B cell (primary cell): ENCODE measurements at regions not wholly inside any gene's neighbourhood (a gene's known extent, or its start where the extent isn't known, plus 50 kb on each side); places are given as distances from the start of the nearest gene placed in this dataset.

Source experiments
- ATAC-seq: fragments of 200-7000 bp; cut with Tn5 transposase; one replicate; pipeline ENCODE4 v1.10.0; 2021; ENCODE audit warnings: low read depth, mild to moderate bottlenecking, moderate number of reproducible peaks, moderate library complexity
- CTCF ChIA-PET: fragments of 350-600 bp; sonication (Branson Sonifier 250); formaldehyde crosslinking; loops from one replicate; lab custom pipeline; 2021; ENCODE audit warnings: antibody characterized with exemption, inconsistent platforms; lab: Charles Lee
- POLR2A ChIA-PET: fragments of 350-600 bp; sonication (Branson Sonifier 250); formaldehyde crosslinking; loops from one replicate; lab custom pipeline; 2021; ENCODE audit warnings: antibody characterized with exemption; lab: Charles Lee
- DNase-seq: peaks from one replicate; pipeline ENCODE4 v3.0.0; 2013
- H2AFZ ChIP-seq: 2 replicates; pipeline ENCODE4 v1.6.1; 2012; ENCODE audit warnings: mild to moderate bottlenecking, low read depth, low read length; ENCODE audit not compliant: insufficient read depth, poor library complexity, severe bottlenecking
- H3K27ac ChIP-seq, 2 donors: 1 replicate in 1 of 2; 2 replicates in 1 of 2; pipeline ENCODE4 v1.5.1; 2012 to 2013; ENCODE audit warnings: low read length in 2 of 2, mild to moderate bottlenecking in 2 of 2, moderate library complexity in 1 of 2
- H3K27me3 ChIP-seq, 4 experiments: fragments of 200-600 bp in 1 of 4; sonication (generic) in 1 of 4; replicated peaks in 1 of 4; 1 replicate in 2 of 4; 2 replicates in 2 of 4; pipeline versions ENCODE4 v1.6.1 to v1.7.0; 2013 to 2016; ENCODE audit warnings: low read length in 3 of 4, mild to moderate bottlenecking in 2 of 4, mixed read lengths in 1 of 4, moderate library complexity in 1 of 4; ENCODE audit not compliant: insufficient read depth in 4 of 4, control insufficient read depth in 3 of 4; ENCODE audit errors: control extremely low read depth in 1 of 4
- H3K36me3 ChIP-seq, 2 experiments: replicated peaks in 1 of 2; 1 replicate in 1 of 2; 2 replicates in 1 of 2; pipeline versions ENCODE4 v1.6.1 to v1.7.1; 2013; ENCODE audit warnings: low read length in 1 of 2; ENCODE audit not compliant: insufficient read depth in 2 of 2, control insufficient read depth in 1 of 2; ENCODE audit errors: control extremely low read depth in 1 of 2, extremely low read depth in 1 of 2
- H3K4me1 ChIP-seq, 2 donors: fragments of 200-600 bp in 1 of 2; sonication (generic) in 1 of 2; 1 replicate in 1 of 2; 2 replicates in 1 of 2; pipeline versions ENCODE4 v1.5.1 to v1.6.1; 2013 to 2017; ENCODE audit warnings: low read length in 2 of 2; ENCODE audit not compliant: control insufficient read depth in 2 of 2, insufficient read depth in 2 of 2
- H3K4me2 ChIP-seq: replicated peaks from 2 replicates; pipeline ENCODE3; 2012; ENCODE audit warnings: mild to moderate bottlenecking, low read depth, low read length; ENCODE audit not compliant: poor library complexity, severe bottlenecking
- H3K4me3 ChIP-seq, 5 experiments: fragments of 200-600 bp in 1 of 5; sonication (generic) in 1 of 5; 1 replicate in 3 of 5; 2 replicates in 2 of 5; pipeline versions ENCODE4 v1.5.1 to v1.7.0; 2011 to 2016; ENCODE audit warnings: low read length in 4 of 5, mild to moderate bottlenecking in 4 of 5, low read depth in 2 of 5, control low read depth in 1 of 5, moderate library complexity in 1 of 5; ENCODE audit not compliant: insufficient read depth in 1 of 5; ENCODE audit errors: control extremely low read depth in 1 of 5, extremely low read depth in 1 of 5
- H3K79me2 ChIP-seq: fragments of 200-600 bp; sonication (generic); one replicate; pipeline ENCODE4 v1.6.0; 2016; ENCODE audit warnings: low read length; ENCODE audit not compliant: control insufficient read depth, insufficient read depth
- H3K9ac ChIP-seq: fragments of 200-600 bp; sonication (generic); 2 replicates; pipeline ENCODE4 v1.6.1; 2017; ENCODE audit warnings: mild to moderate bottlenecking, low read length, moderate library complexity
- H3K9me3 ChIP-seq, 3 donors: one replicate each; pipeline versions ENCODE4 v1.6.1 to v1.7.1; 2013; ENCODE audit warnings: low read length in 2 of 3; ENCODE audit not compliant: control insufficient read depth in 2 of 3, insufficient read depth in 1 of 3; ENCODE audit errors: control extremely low read depth in 1 of 3
- H4K20me1 ChIP-seq: 2 replicates; pipeline ENCODE4 v1.6.0; 2012; ENCODE audit warnings: mild to moderate bottlenecking, low read length; ENCODE audit not compliant: insufficient read depth, control insufficient read depth, poor library complexity, severe bottlenecking
- H3K27ac Mint-ChIP-seq: one replicate; pipeline ENCODE4 v1.8.0; 2021; ENCODE audit warnings: mixed read lengths
- H3K27me3 Mint-ChIP-seq: one replicate; pipeline ENCODE4 v1.8.0; 2021; ENCODE audit warnings: mixed read lengths
- H3K4me1 Mint-ChIP-seq: one replicate; pipeline ENCODE4 v1.8.0; 2021; ENCODE audit warnings: mixed read lengths
- H3K4me3 Mint-ChIP-seq: one replicate; pipeline ENCODE4 v1.8.0; 2021; ENCODE audit warnings: mixed read lengths
- H3K9me3 Mint-ChIP-seq: one replicate; pipeline ENCODE4 v1.8.0; 2022; ENCODE audit warnings: mixed read lengths; ENCODE audit not compliant: insufficient read depth
- EZH2 ChIP-seq: IDR thresholded peaks from 2 replicates; pipeline ENCODE4 v1.6.1; 2012; ENCODE audit warnings: borderline replicate concordance, low read depth, mild to moderate bottlenecking, moderate library complexity, low read length; ENCODE audit not compliant: insufficient read depth, poor library complexity, severe bottlenecking
- WGBS: methylation state at CpG from one replicate; pipeline ENCODE4 v1.1.5; 2013; ENCODE audit warnings: missing lambda C conversion rate; ENCODE audit not compliant: insufficient coverage; 5-methylcytosine and 5-hydroxymethylcytosine counted together
- intact Hi-C: fragments of 100-400 bp; cut with micrococcal nuclease; formaldehyde crosslinking; loops from one replicate; pipeline ENCODE4 v1.10.0; 2022
- TF ChIP-seq, protein P1 (sequence below): fragments of 200-600 bp; IDR thresholded peaks from one replicate; pipeline ENCODE4 v1.8.0; 2022; ENCODE audit warnings: antibody characterized with exemption, mild to moderate bottlenecking

DNA sequence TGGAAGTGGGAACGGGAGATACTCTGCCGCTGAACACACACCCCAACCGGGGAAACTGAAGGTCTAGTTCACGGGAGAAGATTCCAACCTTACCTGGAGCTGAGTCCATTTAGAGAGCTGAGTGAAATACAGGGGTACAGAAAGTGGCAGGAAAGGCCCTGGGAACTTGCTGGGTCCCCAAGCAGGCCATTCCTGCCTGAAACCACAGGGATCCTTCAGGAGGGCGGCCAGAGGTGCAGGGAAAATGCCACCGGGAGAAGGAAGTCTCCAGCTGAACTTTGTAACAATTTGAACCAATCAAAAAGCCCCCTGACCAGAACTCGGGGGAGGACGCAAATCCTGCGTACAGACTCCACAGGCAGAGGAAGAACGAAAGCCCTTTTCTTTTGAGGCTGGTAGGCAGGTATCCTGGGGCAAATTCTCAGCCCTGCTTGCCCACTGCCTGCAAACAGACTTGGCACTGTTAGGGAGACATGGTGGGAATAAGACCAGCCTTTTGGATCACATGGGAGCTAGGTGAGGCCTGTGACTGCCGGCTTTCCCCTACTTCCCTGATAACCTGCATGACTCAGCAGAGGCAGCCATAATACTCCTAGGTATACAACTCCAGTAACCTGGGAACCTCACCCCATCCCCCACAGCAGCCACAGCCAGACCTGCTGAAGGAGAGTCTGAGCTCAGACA, 170.9 kb downstream of the SEC23A start:
- Mint-ChIP-seq H3K4me3 (no peak overlapping the region), H3K4me1 (no peaks in the 10 kb centered on the region), H3K27ac (no peak overlapping the region), H3K9me3 (peaks cover 7% of the 10 kb centered on the region), H3K27me3 (no peaks in the 10 kb centered on the region)
- Histone ChIP-seq H3K4me1 (no peaks in the 10 kb centered on the region), H3K9me3 (no peaks in the 10 kb centered on the region), H3K36me3 (no peaks in the 10 kb centered on the region), H3K4me2 (no peak overlapping the region), H3K9ac (no peak overlapping the region), H2AFZ (no peak overlapping the region), H3K79me2 (no peaks in the 10 kb centered on the region), H3K27me3 (no peaks in the 10 kb centered on the region), H3K4me3 (no peak overlapping the region), H3K27ac (no peak overlapping the region), H4K20me1 (no peaks in the 10 kb centered on the region)
- TF ChIP-seq, protein P1, sequence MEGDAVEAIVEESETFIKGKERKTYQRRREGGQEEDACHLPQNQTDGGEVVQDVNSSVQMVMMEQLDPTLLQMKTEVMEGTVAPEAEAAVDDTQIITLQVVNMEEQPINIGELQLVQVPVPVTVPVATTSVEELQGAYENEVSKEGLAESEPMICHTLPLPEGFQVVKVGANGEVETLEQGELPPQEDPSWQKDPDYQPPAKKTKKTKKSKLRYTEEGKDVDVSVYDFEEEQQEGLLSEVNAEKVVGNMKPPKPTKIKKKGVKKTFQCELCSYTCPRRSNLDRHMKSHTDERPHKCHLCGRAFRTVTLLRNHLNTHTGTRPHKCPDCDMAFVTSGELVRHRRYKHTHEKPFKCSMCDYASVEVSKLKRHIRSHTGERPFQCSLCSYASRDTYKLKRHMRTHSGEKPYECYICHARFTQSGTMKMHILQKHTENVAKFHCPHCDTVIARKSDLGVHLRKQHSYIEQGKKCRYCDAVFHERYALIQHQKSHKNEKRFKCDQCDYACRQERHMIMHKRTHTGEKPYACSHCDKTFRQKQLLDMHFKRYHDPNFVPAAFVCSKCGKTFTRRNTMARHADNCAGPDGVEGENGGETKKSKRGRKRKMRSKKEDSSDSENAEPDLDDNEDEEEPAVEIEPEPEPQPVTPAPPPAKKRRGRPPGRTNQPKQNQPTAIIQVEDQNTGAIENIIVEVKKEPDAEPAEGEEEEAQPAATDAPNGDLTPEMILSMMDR = no peak
- no peak for TF ChIP-seq EZH2
- intact Hi-C loops = no loop called here
- 91% methylated on average over 11 of the region's 11 CpGs for WGBS
- ATAC-seq (no peak), DNase-seq (no peak)
- POLR2A ChIA-PET = no interaction called here
- CTCF ChIA-PET = no interaction called here

DNA sequence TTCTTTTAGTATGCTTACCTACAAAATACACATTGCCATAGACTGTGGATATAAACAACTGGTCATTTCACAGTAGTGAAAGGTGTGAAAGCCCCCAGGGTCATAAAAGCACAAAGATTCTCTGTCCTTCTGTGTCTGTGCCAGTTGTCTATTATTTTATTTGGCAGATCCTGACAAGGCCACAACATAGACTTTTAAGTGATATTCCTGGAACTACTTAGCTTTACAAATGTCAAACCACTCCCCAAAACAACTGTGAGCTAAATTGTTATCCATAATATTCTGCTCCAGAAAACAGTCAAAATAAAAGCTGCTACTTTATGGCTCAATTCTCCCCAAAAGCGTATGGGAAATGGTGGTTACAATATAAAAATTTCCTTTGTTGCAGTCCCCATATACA, 172.1 kb downstream of the SEC23A start:
- Histone ChIP-seq H3K4me3 (no peak overlapping the region), H3K9ac (no peak overlapping the region), H4K20me1 (no peaks in the 10 kb centered on the region), H3K27ac (no peak overlapping the region), H3K4me2 (no peak overlapping the region), H3K79me2 (no peaks in the 10 kb centered on the region), H3K36me3 (no peaks in the 10 kb centered on the region), H3K27me3 (no peaks in the 10 kb centered on the region), H3K9me3 (no peaks in the 10 kb centered on the region), H2AFZ (no peak overlapping the region), H3K4me1 (no peaks in the 10 kb centered on the region)
- Mint-ChIP-seq H3K4me3 (no peak overlapping the region), H3K9me3 (peaks cover 3% of the 10 kb centered on the region), H3K4me1 (no peaks in the 10 kb centered on the region), H3K27me3 (no peaks in the 10 kb centered on the region), H3K27ac (no peak overlapping the region)
- no peak for DNase-seq
- WGBS = no CpG with 5 or more reads among the region's 1 CpG
- POLR2A ChIA-PET = no interaction called here
- intact Hi-C loops = no loop called here
- TF ChIP-seq, protein P1 = no peak
- no peak for TF ChIP-seq EZH2
- ATAC-seq = no peak
- CTCF ChIA-PET = no interaction called here
